Tibial artery (tissue), 4 donors: ENCODE measurements at regions not wholly inside any gene's neighbourhood (a gene's known extent, or its start where the extent isn't known, plus 50 kb on each side); places are given as distances from the start of the nearest gene placed in this dataset.
A peak's percentile ranks its signal among the peaks of the same experiment; 100 is the strongest.

Source experiments
- DNase-seq, 2 donors: peaks; one replicate each; pipeline ENCODE4 v3.0.0-alpha.2; 2019
- H3K27ac ChIP-seq, 2 donors: fragments of 200-600 bp; sonication (generic) in 1 of 2; 1 replicate in 1 of 2; 2 replicates in 1 of 2; pipeline ENCODE4 v1.5.1; 2018 to 2019; ENCODE audit warnings: mild to moderate bottlenecking in 1 of 2
- H3K27me3 ChIP-seq, 2 donors: fragments of 200-600 bp; sonication (generic) in 1 of 2; one replicate each; pipeline versions ENCODE4 v1.5.1 to v1.6.0; 2016 to 2019
- H3K36me3 ChIP-seq, 3 donors: fragments of 200-600 bp; sonication (generic) in 2 of 3; one replicate each; pipeline ENCODE4 v1.5.1; 2016 to 2019; ENCODE audit warnings: mild to moderate bottlenecking in 2 of 3
- H3K4me1 ChIP-seq, 4 donors: fragments of 200-600 bp; sonication (generic) in 2 of 4; 1 replicate in 3 of 4; 2 replicates in 1 of 4; pipeline ENCODE4 v1.5.1; 2016 to 2019
- H3K4me3 ChIP-seq, 2 donors: fragments of 200-600 bp; sonication (generic) in 1 of 2; 1 replicate in 1 of 2; 2 replicates in 1 of 2; pipeline ENCODE4 v1.5.1; 2018 to 2019; ENCODE audit warnings: mild to moderate bottlenecking in 2 of 2
- H3K9me3 ChIP-seq, 3 donors: fragments of 200-600 bp; sonication (generic) in 1 of 3; one replicate each; pipeline ENCODE4 v1.5.1; 2016 to 2019
- CTCF ChIP-seq, 2 experiments: fragments of 200-600 bp in 1 of 2; fragments of 450-650 bp in 1 of 2; IDR thresholded peaks; one replicate each; pipeline ENCODE4 v1.5.1; 2017 to 2019; ENCODE audit warnings: antibody characterized with exemption in 2 of 2, mild to moderate bottlenecking in 1 of 2, moderate library complexity in 1 of 2
- intact Hi-C: fragments of 100-400 bp; cut with DNase I; formaldehyde crosslinking; loops from one replicate; pipeline ENCODE4 v1.15.0; 2023; ENCODE audit warnings: low total_unique reads

GRCh38 chr9:115495836-115496235 lies 377.9 kb upstream of the TNC start:
- Histone ChIP-seq H3K4me1 (peaks cover 0 to 58% (median 20%) of the 10 kb centered on the region in 4 donors), H3K27me3 (no peaks in the 10 kb centered on the region), H3K4me3 (no peak overlapping the region), H3K9me3 (no peaks in the 10 kb centered on the region), H3K36me3 (no peaks in the 10 kb centered on the region), H3K27ac (peak overlapping the region; percentile 80 to 86)
- intact Hi-C loops = loop anchor here (10.0 kb wide), 1 partner anchor 101 kb away; no protein-coding TSS in a partner anchor
- no peak for TF ChIP-seq CTCF (IDR thresholded peaks at IDR 0.05)
- no peak for DNase-seq

DNA sequence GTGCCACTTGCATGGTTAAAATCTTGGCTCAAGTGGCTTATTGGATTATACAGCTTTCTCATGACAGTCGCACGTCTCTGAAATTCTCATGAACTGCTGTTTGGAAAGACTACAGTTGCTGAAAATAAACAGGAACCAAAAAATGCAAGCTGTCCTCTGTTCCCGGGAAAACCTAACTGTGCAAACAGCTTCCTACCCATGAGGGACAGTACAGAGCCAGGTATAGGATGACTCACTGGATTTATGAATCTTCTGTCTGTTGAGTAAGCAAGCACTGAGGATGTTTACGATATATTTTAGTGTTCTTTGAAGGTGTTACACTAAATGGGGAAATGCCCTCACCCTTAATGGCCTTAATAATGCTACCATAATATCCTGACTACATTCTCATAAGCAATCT lies 380.3 kb upstream of the TNC start:
- peaks cover 0 to 47% (median 15%) of the 10 kb centered on the region in 4 donors for H3K4me1 ChIP-seq
- no peaks in the 10 kb centered on the region for H3K27me3 ChIP-seq
- no peak overlapping the region for H3K4me3 ChIP-seq
- intact Hi-C loops = loop anchor here (10.0 kb wide), 1 partner anchor 104 kb away; no protein-coding TSS in a partner anchor
- no peak for TF ChIP-seq CTCF (IDR thresholded peaks at IDR 0.05)
- H3K36me3 ChIP-seq = no peaks in the 10 kb centered on the region
- H3K9me3 ChIP-seq = no peaks in the 10 kb centered on the region
- peak overlapping the region; percentile 80 to 86 for H3K27ac ChIP-seq
- DNase-seq = no peak

GRCh38 chr9:115507148-115507547 lies 389.2 kb upstream of the TNC start:
- H3K4me3 ChIP-seq = no peak overlapping the region
- H3K9me3 ChIP-seq = no peaks in the 10 kb centered on the region
- H3K36me3 ChIP-seq = no peaks in the 10 kb centered on the region
- intact Hi-C loops = no loop called here
- no peak overlapping the region for H3K27ac ChIP-seq
- DNase-seq = no peak
- H3K4me1 ChIP-seq = peaks cover 0 to 11% (median 0%) of the 10 kb centered on the region in 4 donors
- H3K27me3 ChIP-seq = no peaks in the 10 kb centered on the region
- no peak for TF ChIP-seq CTCF (IDR thresholded peaks at IDR 0.05)

- Histone ChIP-seq H3K27me3 (no peaks in the 10 kb centered on the region), H3K27ac (peak overlapping the region; percentile 53 to 75), H3K9me3 (no peaks in the 10 kb centered on the region), H3K4me1 (peaks cover 0 to 43% (median 11%) of the 10 kb centered on the region in 4 donors), H3K36me3 (no peaks in the 10 kb centered on the region), H3K4me3 (no peak overlapping the region)
- TF ChIP-seq CTCF (IDR thresholded peaks at IDR 0.05) = no peak
- intact Hi-C loops = loop anchor here (10.0 kb wide), 2 partner anchors 168 to 478 kb away; no protein-coding TSS in a partner anchor
- DNase-seq = no peak
Observed at GRCh38 chr9:115513148-115513547, 395.2 kb upstream of the TNC start.

DNA sequence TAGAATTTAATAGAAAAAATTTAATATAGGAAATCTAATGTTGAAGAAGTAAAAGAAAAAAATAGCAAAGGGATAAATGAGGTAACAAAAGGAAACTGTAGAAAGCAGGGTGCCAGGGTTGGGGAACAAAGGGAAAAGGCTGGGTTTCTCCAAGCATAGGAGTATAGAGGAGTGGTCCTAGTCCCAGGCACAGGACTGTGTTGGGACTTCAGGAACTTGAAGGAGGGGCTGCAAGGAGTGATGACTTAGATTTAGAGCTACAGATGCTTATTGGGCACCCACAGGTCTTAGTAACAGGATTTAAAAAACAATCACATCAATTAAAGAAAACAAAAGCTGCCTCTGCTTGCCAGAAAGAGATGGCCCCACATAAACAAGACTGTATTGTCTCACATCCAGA lies 396.5 kb upstream of the TNC start:
- Histone ChIP-seq H3K4me1 (peaks cover 0 to 44% (median 11%) of the 10 kb centered on the region in 4 donors), H3K27me3 (no peaks in the 10 kb centered on the region), H3K4me3 (no peak overlapping the region), H3K36me3 (no peaks in the 10 kb centered on the region), H3K27ac (peak overlapping the region; percentile 53 to 75), H3K9me3 (no peaks in the 10 kb centered on the region)
- no peak for TF ChIP-seq CTCF (IDR thresholded peaks at IDR 0.05)
- intact Hi-C loops = loop anchor here (10.0 kb wide), 2 partner anchors 170 to 480 kb away; no protein-coding TSS in a partner anchor
- no peak for DNase-seq
